Psoas muscle (tissue), 7 donors: ENCODE measurements at regions not wholly inside any gene's neighbourhood (a gene's known extent, or its start where the extent isn't known, plus 50 kb on each side); places are given as distances from the start of the nearest gene placed in this dataset.

Experiments
- ATAC-seq, 4 donors: fragments of 200-7000 bp; cut with Tn5 transposase; one replicate each; pipeline ENCODE4 v1.9.1; 2020; ENCODE audit warnings: moderate library complexity in 3 of 4, mild to moderate bottlenecking in 2 of 4
- DNase-seq, 2 donors: peaks; one replicate each; pipeline ENCODE4 v3.0.0-alpha.2; 2020
- H3K27ac ChIP-seq: fragments of 200-600 bp; one replicate; pipeline ENCODE4 v1.8.0; 2022
- H3K27me3 ChIP-seq, 3 donors: fragments of 200-600 bp in 1 of 3; one replicate each; pipeline versions ENCODE4 v1.6.1 to v1.8.0; 2013 to 2022; ENCODE audit warnings: low read length in 2 of 3, mild to moderate bottlenecking in 2 of 3, moderate library complexity in 1 of 3; ENCODE audit not compliant: insufficient read depth in 3 of 3
- H3K36me3 ChIP-seq, 2 donors: fragments of 200-600 bp in 1 of 2; one replicate each; pipeline versions ENCODE4 v1.6.1 to v1.8.0; 2013 to 2022; ENCODE audit warnings: low read depth in 1 of 2, mild to moderate bottlenecking in 1 of 2, moderate library complexity in 1 of 2; ENCODE audit not compliant: insufficient read depth in 1 of 2
- H3K4me1 ChIP-seq: fragments of 200-600 bp; one replicate; pipeline ENCODE4 v1.8.0; 2022
- H3K4me3 ChIP-seq: fragments of 200-600 bp; one replicate; pipeline ENCODE4 v1.8.0; 2022; ENCODE audit warnings: mild to moderate bottlenecking
- H3K9me3 ChIP-seq: fragments of 200-600 bp; one replicate; pipeline ENCODE4 v1.8.0; 2022
- CTCF ChIP-seq: fragments of 200-600 bp; IDR thresholded peaks from one replicate; pipeline ENCODE4 v1.8.0; 2022; ENCODE audit warnings: antibody characterized with exemption
- WGBS, 3 donors: extraction: QIAGEN DNeasy Blood & Tissue Kit; methylation state at CpG; one replicate each; pipeline versions ENCODE4 v1.1.6 to v1.1.7; 2013; 5-methylcytosine and 5-hydroxymethylcytosine counted together
- intact Hi-C, 2 donors: fragments of 100-400 bp; cut with DNase I; formaldehyde crosslinking; loops; one replicate each; pipeline versions ENCODE4 v1.11.0 to v1.14.2; 2022
- donor health status: healthy with polysubstance abuse.
- donor health status: DM: no; HTN: no; CAD: no; lungs with moderate emphysema.
- donor health status: Bipolar disorder and iron deficiency.
- donor health status: healthy.
- donor health status: DM: yes; HTN: yes; CAD: no.
- donor health status: DM: no; HTN: no; CAD: no.
- donor health status: DM: yes; HTN: yes; CAD: no.

- Histone ChIP-seq H3K9me3 (no peaks in the 10 kb centered on the region), H3K4me1 (no peaks in the 10 kb centered on the region), H3K27me3 (no peaks in the 10 kb centered on the region), H3K36me3 (no peaks in the 10 kb centered on the region), H3K4me3 (no peak overlapping the region), H3K27ac (no peak overlapping the region)
- 46 to 53% (median 49%) methylated on average over 3 of the region's 3 CpGs for WGBS, 3 donors
- ATAC-seq (no peak), DNase-seq (no peak)
- intact Hi-C loops, result no loop called here
- no peak for TF ChIP-seq CTCF
Measured at GRCh38 chr13:76638181-76638580, 248.0 kb downstream of the KCTD12 start.

GRCh38 chr13:76637641-76638141 lies 248.5 kb downstream of the KCTD12 start:
- Histone ChIP-seq H3K27ac (no peak overlapping the region), H3K27me3 (no peaks in the 10 kb centered on the region), H3K4me3 (no peak overlapping the region), H3K9me3 (no peaks in the 10 kb centered on the region), H3K36me3 (no peaks in the 10 kb centered on the region), H3K4me1 (no peaks in the 10 kb centered on the region)
- 49 to 54% (median 51%) methylated on average over 2 of the region's 2 CpGs for WGBS, 3 donors
- ATAC-seq (no peak), DNase-seq (no peak)
- TF ChIP-seq CTCF, result no peak
- intact Hi-C loops, result no loop called here

- Histone ChIP-seq H3K9me3 (no peaks in the 10 kb centered on the region), H3K36me3 (no peaks in the 10 kb centered on the region), H3K27ac (no peak overlapping the region), H3K4me1 (no peaks in the 10 kb centered on the region), H3K4me3 (no peak overlapping the region), H3K27me3 (no peaks in the 10 kb centered on the region)
- ATAC-seq (no peak), DNase-seq (no peak)
- intact Hi-C loops, result no loop called here
- no peak for TF ChIP-seq CTCF
- 57 to 61% (median 61%) methylated on average over 2 of the region's 2 CpGs for WGBS, 3 donors
Measured at GRCh38 chr13:76636829-76637228, 249.4 kb downstream of the KCTD12 start.

GRCh38 chr13:76635232-76636230 lies 250.7 kb downstream of the KCTD12 start:
- H3K27me3 ChIP-seq, result no peaks in the 10 kb centered on the region
- intact Hi-C loops, result no loop called here
- no peaks in the 10 kb centered on the region for H3K9me3 ChIP-seq
- peak in 1 of 4 donors; percentile 41 for ATAC-seq
- DNase-seq, result no peak
- H3K36me3 ChIP-seq, result no peaks in the 10 kb centered on the region
- H3K27ac ChIP-seq, result no peak overlapping the region
- TF ChIP-seq CTCF, result no peak
- no peaks in the 10 kb centered on the region for H3K4me1 ChIP-seq
- H3K4me3 ChIP-seq, result no peak overlapping the region
- 64 to 77% (median 70%) methylated on average over 7 of the region's 7 CpGs for WGBS, 3 donors
